Activated gamma-delta T cell treated with anti-CD3 and anti-CD28 coated beads, Interleukin-2, amount 50 U/mL, for 16 hours (primary cell): ENCODE measurements at regions not wholly inside any gene's neighbourhood (a gene's known extent, or its start where the extent isn't known, plus 50 kb on each side); places are given as distances from the start of the nearest gene placed in this dataset.

ENCODE experiments used
- DNase-seq: peaks from one replicate; pipeline ENCODE4 v3.0.0-alpha.2; 2020; ENCODE audit warnings: low read depth

- DNase-seq, result no peak
These were observed 185.9 kb downstream of the TRIM27 start for GRCh38 chr6:28737750-28738395.

GRCh38 chr6:28738396-28738765 is 185.4 kb downstream of the TRIM27 start:
- DNase-seq, result no peak

- no peak for DNase-seq
These were observed 182.4 kb downstream of the TRIM27 start for GRCh38 chr6:28741363-28741762.

- no peak for DNase-seq
These were observed 181.0 kb downstream of the TRIM27 start for GRCh38 chr6:28742668-28743270.

GRCh38 chr6:28743271-28743789 is 180.5 kb downstream of the TRIM27 start:
- DNase-seq, result no peak

- DNase-seq, result no peak
These were observed 176.6 kb downstream of the TRIM27 start for GRCh38 chr6:28747083-28747630.

GRCh38 chr6:28747631-28748157 is 176.1 kb downstream of the TRIM27 start:
- no peak for DNase-seq

- DNase-seq, result no peak
These were observed 175.6 kb downstream of the TRIM27 start for GRCh38 chr6:28748192-28748591.

- DNase-seq, result no peak
These were observed 172.8 kb downstream of the TRIM27 start for GRCh38 chr6:28750926-28751458.

- no peak for DNase-seq
These were observed 172.3 kb downstream of the TRIM27 start for GRCh38 chr6:28751514-28751913.

- no peak for DNase-seq
These were observed 171.8 kb downstream of the TRIM27 start for GRCh38 chr6:28751963-28752350.

GRCh38 chr6:28757429-28758045 is 166.2 kb downstream of the TRIM27 start:
- no peak for DNase-seq

- DNase-seq, result no peak
These were observed 165.6 kb downstream of the TRIM27 start for GRCh38 chr6:28758046-28758817.

- no peak for DNase-seq
These were observed 165.0 kb downstream of the TRIM27 start for GRCh38 chr6:28758818-28759235.

- DNase-seq, result no peak
These were observed 159.6 kb downstream of the TRIM27 start for GRCh38 chr6:28764014-28764723.

- DNase-seq, result no peak
These were observed 159.0 kb downstream of the TRIM27 start for GRCh38 chr6:28764761-28765282.

GRCh38 chr6:28765978-28766351 is 157.8 kb downstream of the TRIM27 start:
- DNase-seq, result no peak

- no peak for DNase-seq
These were observed 157.4 kb downstream of the TRIM27 start for GRCh38 chr6:28766426-28766825.

- DNase-seq, result no peak
These were observed 156.7 kb downstream of the TRIM27 start for GRCh38 chr6:28767133-28767532.

GRCh38 chr6:28767691-28768090 is 156.1 kb downstream of the TRIM27 start:
- no peak for DNase-seq
